DMS153 treated with DMSO at 0.1 percent for 48 hours (cell line): ENCODE measurements at regions not wholly inside any gene's neighbourhood (a gene's known extent, or its start where the extent isn't known, plus 50 kb on each side); places are given as distances from the start of the nearest gene placed in this dataset.

Experiments
- DNase-seq: peaks from one replicate; lab custom pipeline; 2025; ENCODE audit not compliant: unreplicated experiment; lab: John Stamatoyannopoulos, UW

DNA sequence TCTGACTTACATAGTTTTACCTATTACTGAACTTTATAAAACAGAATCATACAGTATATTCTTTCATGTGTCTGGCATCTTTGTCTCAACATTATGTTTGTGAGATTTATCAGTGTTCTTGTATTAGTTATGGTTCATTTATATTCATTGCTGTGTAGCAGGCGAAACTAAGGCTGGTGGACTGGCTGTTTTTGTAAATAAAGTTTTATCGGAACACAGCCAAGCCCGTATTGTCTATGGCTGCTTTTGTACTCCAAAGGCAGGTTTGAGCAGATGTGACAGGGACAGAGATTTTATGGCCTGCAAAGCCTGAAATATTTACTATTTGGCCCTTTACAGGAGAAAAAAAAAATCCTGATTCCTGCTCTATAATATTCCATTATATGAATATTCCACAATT is 405.8 kb upstream of the RGS6 start:
- no peak for DNase-seq

GRCh38 chr14:71527838-71528237 is 404.4 kb upstream of the RGS6 start:
- no peak for DNase-seq

DNA sequence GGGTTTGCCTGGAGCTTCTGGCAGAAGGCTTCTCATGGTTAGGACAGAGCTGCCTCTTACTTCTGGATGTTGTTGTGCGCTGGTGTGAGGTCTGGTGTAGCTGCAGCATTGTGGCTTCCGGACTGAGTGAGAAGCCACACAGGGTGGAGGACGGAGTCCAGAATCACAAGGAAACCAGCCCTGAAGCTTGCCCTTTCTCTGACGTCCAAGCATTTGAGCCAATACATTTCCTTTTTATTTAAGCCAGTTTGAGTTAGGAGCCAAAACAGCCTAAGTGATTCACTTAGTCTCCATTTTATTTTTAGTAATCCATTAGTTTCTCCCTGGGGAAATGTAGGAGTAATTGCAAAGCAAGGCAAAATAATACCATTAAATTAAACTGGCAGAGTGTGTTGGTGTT is 402.4 kb upstream of the RGS6 start:
- DNase-seq: no peak

DNA sequence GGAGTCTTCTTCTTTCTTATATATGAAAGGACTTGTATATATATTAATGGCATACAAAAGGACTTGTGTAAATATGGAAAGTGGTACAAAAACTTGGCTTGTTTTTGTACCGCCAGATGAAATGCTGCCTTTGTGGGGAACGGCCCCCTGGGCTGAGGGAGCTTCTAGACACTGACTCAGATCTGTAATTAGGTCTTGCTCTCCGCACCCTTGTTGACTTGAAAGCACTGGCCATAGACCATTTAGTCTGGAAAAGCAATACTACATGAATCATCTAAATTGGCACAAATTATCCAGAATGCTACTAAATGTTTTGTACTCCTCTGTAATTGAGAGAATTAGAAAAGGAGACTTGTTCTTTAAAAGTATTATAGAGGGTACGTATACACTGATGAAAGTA is 399.9 kb upstream of the RGS6 start:
- DNase-seq: no peak

DNA sequence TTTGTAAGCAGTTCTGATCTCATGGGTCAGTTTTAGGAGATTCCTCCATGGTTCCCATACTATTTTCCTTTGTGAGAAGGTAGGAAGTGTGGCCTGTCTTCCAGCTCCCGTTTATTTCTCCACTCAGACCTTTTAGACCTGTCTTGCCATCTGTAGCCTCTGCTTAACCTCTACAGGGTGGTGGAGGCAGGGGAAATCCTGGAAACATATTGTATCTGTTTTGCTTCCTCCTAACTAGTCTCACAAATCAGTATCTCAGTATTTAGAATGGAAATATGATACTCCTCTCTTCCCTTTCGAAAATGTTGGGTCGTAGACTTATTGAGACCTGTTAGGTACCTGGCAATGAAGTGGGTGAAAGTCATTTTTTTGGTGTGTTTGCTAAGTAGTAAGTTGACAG is 399.4 kb upstream of the RGS6 start:
- no peak for DNase-seq

- no peak for DNase-seq
Measured at GRCh38 chr14:71533390-71533789, 398.8 kb upstream of the RGS6 start.

- no peak for DNase-seq
Measured at GRCh38 chr14:71533800-71534199, 398.4 kb upstream of the RGS6 start.

GRCh38 chr14:71534506-71534905 is 397.7 kb upstream of the RGS6 start:
- no peak for DNase-seq

DNA sequence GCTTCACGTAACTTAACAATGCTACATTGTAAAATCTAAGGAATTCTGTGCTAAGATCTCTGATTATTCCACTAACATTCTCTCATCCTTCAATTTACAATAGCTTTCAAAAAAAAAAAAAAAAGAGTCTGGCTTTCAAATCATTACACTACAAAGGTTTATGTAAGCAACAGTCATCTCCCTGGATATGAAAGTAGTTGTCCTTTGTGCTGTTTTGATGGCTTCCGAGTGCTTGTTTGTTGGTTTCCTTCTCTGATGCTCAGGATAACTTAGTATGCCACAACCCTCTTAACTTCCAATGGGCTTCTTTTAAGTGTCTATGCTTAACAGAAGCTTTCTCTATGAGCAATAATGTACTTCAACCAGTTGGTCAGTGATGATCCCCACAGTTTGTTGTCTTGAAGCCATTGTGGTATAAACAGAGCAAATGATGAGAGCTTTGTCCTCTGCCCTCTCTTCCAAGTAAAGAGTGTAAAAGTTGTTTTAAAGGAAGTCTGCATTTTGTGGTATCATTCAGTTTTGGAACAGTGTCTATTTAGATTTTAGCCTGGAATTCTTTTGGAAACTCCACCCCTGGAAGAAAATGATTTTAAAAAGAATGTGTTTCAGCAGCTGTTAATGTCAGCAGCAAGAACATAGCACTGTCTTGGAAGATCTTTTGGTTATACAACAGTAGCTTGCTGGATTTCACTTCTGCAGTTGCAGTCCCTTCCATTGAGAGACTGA is 396.1 kb upstream of the RGS6 start:
- DNase-seq: no peak

DNA sequence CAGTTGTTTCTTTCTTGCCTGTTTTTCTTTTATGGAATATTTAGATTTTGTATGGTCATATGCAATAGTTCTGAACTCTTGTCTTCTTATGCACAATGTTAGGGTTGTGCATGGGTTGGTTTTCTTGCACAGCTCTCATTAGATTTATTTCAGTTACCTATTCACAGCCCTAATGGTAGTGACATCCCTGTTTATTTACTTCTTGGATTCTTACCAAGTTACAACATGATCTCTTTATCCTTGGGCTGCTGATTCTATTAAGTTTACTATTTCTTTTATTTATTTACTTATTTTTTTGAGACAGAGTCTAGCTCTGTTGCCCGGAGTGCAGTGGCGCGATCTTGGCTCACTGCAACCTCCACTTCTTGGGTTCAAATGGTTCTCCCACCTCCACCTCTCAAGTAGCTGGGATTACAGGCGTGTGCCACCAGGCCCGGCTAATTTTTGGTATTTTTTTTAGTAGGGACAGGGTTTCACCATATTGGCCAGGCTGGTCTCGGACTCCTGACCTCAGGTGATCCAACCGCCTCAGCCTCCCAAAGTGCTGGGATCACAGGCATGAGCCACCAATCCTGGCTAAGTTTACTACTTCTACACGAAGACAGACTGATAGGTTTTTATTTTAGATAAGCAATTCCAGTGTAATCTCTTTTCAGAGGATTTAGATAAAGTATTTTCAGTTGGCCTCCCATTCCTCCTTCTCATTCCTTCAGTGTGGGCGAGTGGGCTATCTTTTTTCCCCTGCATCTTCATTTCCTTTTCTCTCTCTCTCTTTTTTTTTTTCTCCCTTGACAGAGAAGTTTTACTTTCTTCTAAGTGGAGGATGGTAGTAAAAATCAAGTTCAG is 395.1 kb upstream of the RGS6 start:
- no peak for DNase-seq

- DNase-seq: no peak
Measured at GRCh38 chr14:71538288-71538687, 393.9 kb upstream of the RGS6 start.

DNA sequence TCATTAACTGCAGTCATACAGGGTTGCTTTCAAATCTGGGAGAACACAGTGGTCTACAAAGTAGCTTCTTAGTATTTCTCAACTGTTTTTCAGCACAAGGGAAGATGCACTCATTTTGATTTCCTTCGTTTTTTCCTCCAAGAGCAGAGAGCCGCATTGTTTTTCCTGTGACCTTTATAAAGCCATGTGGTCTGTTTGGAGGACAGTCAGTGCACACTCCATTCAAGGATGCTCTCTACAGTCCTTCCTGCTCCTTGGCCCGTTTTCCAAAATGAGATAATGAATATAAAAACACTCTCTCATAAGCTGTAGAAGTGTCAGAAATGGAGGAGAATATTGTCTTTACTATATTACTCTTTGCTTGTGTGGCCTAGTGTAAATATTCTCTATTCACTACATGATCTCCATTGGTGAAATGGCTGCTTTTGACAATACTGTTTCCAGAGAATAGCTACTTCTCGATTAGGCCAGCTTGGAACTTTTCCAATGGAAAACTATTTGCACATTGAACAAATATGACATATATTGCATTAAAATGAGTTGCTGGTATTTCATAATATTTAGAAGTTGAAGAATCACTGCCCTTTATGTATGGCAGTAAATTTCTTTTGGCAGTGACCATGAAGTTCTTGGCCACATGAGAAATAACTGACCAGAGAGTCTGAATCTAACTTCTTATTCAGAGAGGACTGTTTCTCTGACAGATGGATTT is 393.1 kb upstream of the RGS6 start:
- DNase-seq: no peak

GRCh38 chr14:71539650-71540285 is 392.5 kb upstream of the RGS6 start:
- no peak for DNase-seq

DNA sequence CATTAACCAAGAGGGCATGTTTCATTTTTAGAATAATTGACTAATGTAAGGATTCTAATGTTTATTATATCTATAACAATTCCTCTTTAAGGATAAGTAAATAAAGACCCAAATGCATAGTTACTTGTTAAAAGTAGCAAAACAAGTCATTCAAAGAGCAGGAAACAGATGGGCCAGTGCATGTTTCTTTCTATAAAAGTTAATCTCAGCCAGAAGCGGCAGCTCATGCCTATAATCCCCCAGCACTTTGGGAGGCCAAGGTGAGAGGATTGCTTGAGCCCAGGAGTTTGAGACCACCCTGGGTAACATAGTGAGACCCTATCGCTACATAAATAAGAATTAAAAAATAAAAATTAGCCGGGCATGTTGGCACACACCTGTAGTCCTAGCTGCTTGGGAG is 391.0 kb upstream of the RGS6 start:
- no peak for DNase-seq

- no peak for DNase-seq
Measured at GRCh38 chr14:71541973-71542690, 390.1 kb upstream of the RGS6 start.

DNA sequence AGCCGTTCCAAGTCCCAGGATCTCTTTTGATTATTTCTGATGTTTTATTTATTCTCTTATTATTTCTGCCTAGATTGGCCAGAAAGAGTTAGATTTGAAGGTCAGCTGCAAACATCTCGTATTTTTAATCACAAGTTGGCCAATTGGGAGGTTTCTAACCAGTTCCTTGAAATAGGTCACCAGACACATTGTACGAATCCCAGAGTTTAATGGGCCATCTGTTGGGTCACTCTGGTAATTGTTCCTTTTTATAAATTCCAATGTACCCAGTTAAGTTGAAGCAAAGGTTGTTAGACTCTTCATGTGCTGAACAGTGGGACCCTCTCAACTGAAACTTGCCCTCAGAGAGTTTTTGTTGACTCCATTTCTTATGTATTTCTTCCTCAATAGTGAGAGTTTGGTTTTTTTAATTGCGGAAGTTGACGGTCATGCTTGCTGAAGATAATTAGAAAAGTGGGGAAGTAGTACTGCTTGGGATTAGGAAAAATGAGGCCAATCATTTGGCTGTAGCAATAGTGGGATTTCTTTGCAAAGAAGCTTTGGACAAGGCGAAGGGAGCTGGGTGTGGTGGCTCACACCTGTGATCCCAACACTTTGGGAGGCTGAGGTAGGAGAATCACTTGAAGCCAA is 382.7 kb upstream of the RGS6 start:
- no peak for DNase-seq

DNA sequence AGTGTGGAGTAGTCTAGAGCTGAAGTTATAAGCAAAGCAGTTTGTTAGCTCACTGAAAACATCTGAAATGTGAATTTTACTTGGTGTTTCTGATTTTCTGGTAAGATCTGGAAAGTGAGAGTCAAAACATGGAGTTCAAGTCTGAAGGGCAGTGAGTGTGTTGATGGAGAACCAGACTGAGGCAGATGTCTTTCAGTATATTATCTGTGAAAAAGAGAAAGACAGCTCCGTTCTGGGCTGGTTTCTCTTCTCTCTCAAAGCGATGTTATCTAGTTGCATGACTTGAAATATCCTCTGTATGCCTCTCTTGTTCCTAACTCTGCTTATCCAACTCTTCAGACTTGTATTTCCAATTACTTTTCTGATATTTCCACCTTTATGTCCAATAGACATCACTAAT is 381.9 kb upstream of the RGS6 start:
- DNase-seq: no peak

- DNase-seq: no peak
Measured at GRCh38 chr14:71551291-71551950, 380.8 kb upstream of the RGS6 start.

GRCh38 chr14:71552809-71553208 is 379.4 kb upstream of the RGS6 start:
- no peak for DNase-seq

DNA sequence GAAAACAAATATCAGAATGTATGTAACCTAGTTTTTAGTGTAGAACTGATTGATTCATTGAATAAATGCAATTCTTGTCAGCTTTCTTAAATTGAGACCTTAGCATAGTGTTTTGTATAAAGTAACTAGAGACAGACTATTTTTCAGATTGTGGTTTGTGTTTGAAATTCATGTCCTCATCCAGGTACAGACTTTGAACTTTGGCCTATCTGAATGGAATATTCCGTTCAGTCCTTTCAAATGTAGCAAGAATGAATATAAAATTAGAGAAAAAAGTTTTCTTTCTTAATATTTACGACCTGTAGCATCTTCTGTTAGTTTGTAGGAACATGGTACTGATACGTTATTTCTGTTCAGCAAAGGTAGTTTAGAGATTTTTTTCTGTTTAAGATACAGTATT is 378.4 kb upstream of the RGS6 start:
- no peak for DNase-seq
